ENCODE measurements at regions not wholly inside any gene's neighbourhood (a gene's known extent, or its start where the extent isn't known, plus 50 kb on each side); places are given as distances from the start of the nearest gene placed in this dataset.

- 92 to 93% methylated on average over 4 of the region's 4 CpGs for WGBS, 2 donors
- H3K4me3 ChIP-seq: no peak overlapping the region
- no peak overlapping the region for H3K27ac ChIP-seq
- H3K27me3 ChIP-seq: no peaks in the 10 kb centered on the region
- TF ChIP-seq, protein P1, sequence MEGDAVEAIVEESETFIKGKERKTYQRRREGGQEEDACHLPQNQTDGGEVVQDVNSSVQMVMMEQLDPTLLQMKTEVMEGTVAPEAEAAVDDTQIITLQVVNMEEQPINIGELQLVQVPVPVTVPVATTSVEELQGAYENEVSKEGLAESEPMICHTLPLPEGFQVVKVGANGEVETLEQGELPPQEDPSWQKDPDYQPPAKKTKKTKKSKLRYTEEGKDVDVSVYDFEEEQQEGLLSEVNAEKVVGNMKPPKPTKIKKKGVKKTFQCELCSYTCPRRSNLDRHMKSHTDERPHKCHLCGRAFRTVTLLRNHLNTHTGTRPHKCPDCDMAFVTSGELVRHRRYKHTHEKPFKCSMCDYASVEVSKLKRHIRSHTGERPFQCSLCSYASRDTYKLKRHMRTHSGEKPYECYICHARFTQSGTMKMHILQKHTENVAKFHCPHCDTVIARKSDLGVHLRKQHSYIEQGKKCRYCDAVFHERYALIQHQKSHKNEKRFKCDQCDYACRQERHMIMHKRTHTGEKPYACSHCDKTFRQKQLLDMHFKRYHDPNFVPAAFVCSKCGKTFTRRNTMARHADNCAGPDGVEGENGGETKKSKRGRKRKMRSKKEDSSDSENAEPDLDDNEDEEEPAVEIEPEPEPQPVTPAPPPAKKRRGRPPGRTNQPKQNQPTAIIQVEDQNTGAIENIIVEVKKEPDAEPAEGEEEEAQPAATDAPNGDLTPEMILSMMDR (IDR thresholded peaks at IDR 0.05): no peak
- TF ChIP-seq EP300 (IDR thresholded peaks at IDR 0.05) (no peak), POLR2AphosphoS5 (IDR thresholded peaks at IDR 0.05) (no peak), POLR2A (IDR thresholded peaks at IDR 0.05) (no peak)
- no peaks in the 10 kb centered on the region for H3K36me3 ChIP-seq
- DNase-seq (no peak), ATAC-seq (ENCODE audit: low FRiP score in 2 of 2) (no peak)
- no peaks in the 10 kb centered on the region for H3K4me1 ChIP-seq
- no peaks in the 10 kb centered on the region for H3K9me3 ChIP-seq
Observed at GRCh38 chr4:11166034-11166433, 262.7 kb downstream of the HS3ST1 start.

DNA sequence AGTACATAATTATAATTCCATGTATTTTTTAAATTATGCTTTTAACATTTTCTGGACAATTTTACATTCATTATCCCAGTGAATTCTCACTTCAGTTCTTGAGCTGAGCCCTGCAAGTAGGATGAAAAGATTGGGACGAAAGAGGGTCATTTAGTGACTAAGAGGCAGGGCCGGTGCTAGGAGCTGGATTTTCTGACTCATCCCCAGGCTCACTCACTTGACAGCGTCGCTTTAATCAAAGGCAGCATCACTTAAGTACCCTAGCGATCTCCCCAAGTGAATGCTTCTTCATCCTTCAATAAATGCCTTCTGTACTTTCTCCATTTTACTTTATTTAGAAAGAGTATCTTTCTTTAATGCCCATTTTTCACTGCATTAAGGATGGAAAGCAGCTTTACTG, 263.6 kb downstream of the HS3ST1 start:
- TF ChIP-seq, protein P1 (IDR thresholded peaks at IDR 0.05): no peak
- TF ChIP-seq EP300 (IDR thresholded peaks at IDR 0.05) (no peak), POLR2AphosphoS5 (IDR thresholded peaks at IDR 0.05) (no peak), POLR2A (IDR thresholded peaks at IDR 0.05) (no peak)
- no peak overlapping the region for H3K4me3 ChIP-seq
- no peaks in the 10 kb centered on the region for H3K4me1 ChIP-seq
- H3K27me3 ChIP-seq: no peaks in the 10 kb centered on the region
- ATAC-seq (ENCODE audit: low FRiP score in 2 of 2) (no peak), DNase-seq (no peak)
- no peaks in the 10 kb centered on the region for H3K36me3 ChIP-seq
- H3K27ac ChIP-seq: no peak overlapping the region
- WGBS, 2 donors: 85 to 86% methylated on average over 5 of the region's 5 CpGs
- H3K9me3 ChIP-seq: no peaks in the 10 kb centered on the region

DNA sequence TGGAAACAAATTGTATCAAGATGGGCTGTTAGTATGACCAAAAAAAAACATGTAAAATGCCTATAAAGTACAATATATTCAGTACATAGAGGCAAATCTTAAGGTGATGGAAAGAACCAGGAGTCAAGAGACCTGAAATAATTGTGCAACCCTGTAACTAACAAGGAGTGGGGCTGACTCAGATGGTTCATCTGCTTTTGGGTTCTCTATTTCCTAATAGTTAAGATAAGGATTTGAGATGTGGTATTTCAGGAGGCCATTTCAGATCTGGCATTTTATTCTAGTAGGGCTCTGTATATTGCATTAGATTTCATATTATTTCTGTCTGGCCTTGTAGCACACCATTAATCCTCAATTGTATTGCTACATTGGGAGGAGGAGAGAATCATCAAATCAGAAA, 268.4 kb downstream of the HS3ST1 start:
- TF ChIP-seq, protein P1 (IDR thresholded peaks at IDR 0.05): no peak
- TF ChIP-seq POLR2A (IDR thresholded peaks at IDR 0.05) (no peak), EP300 (IDR thresholded peaks at IDR 0.05) (no peak), POLR2AphosphoS5 (IDR thresholded peaks at IDR 0.05) (no peak)
- ATAC-seq (ENCODE audit: low FRiP score in 2 of 2): no peak
- H3K4me3 ChIP-seq: no peak overlapping the region

DNA sequence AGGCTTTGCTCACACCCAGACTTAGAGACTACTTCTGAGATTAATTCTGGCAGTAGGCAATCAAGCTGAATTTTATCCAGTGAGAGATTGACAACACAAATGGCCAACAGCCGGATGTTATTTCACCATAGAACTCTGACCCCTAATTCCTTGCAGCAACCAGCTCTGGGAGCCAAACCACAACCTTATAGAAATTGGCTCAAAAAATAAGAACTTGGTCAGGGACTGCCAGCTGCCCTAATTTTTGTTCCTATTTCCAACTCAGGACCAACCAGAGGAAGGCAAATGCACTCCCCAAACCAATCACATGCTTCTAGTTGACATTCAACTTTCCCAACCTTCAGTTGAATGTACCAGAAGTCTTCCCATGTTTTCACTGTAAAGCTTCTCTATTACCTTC, 269.7 kb downstream of the HS3ST1 start:
- 64 to 81% methylated on average over 1 of the region's 1 CpG for WGBS, 2 donors
- no peaks in the 10 kb centered on the region for H3K4me1 ChIP-seq
- DNase-seq (no peak), ATAC-seq (ENCODE audit: low FRiP score in 2 of 2) (no peak)
- H3K36me3 ChIP-seq: no peaks in the 10 kb centered on the region
- H3K4me3 ChIP-seq: no peak overlapping the region
- TF ChIP-seq, protein P1 (IDR thresholded peaks at IDR 0.05): no peak
- no peak for TF ChIP-seq EP300 (IDR thresholded peaks at IDR 0.05)
- TF ChIP-seq POLR2AphosphoS5 (IDR thresholded peaks at IDR 0.05): no peak
- no peak for TF ChIP-seq POLR2A (IDR thresholded peaks at IDR 0.05)
- H3K27me3 ChIP-seq: no peaks in the 10 kb centered on the region
- no peaks in the 10 kb centered on the region for H3K9me3 ChIP-seq
- H3K27ac ChIP-seq: no peak overlapping the region

More for the DNA sequence above, 268.4 kb downstream of the HS3ST1 start:
- Histone ChIP-seq H3K9me3 (no peaks in the 10 kb centered on the region), H3K27ac (no peak overlapping the region), H3K4me1 (no peaks in the 10 kb centered on the region), H3K27me3 (no peaks in the 10 kb centered on the region), H3K36me3 (no peaks in the 10 kb centered on the region)
- DNase-seq: no peak

DNA sequence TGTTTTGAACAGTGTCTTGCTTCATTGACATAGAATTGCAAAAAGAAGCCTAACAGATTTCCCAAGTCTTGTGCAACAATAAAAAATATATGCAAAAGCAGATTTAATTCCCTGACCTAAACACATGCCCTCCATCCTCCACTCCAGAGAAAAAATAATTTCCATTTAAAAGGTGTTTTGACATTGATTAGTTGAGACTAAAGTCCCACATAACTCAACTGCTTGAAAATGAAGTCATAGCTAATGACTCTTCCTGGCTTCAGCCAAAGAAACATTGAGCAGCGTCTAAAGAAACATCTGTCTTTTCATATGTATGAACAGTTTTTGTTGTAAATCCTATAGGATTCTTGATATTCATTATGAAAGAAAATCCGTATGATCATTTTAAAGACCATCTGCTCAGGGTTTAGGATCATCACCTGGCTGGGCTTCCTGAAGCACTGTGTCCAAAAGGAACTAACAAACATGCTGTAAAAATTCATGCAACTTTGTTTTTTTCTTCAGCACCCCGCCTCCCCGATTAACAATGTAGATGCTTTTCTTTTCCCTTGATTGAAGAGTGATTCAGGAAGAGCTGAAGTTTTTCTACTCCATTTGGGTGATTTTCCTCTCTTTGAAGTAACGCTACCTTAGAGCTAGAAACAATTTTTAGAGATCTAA, 273.4 kb downstream of the HS3ST1 start:
- TF ChIP-seq EP300 (IDR thresholded peaks at IDR 0.05) (no peak), POLR2AphosphoS5 (IDR thresholded peaks at IDR 0.05) (no peak), POLR2A (IDR thresholded peaks at IDR 0.05) (no peak)
- TF ChIP-seq, protein P1 (IDR thresholded peaks at IDR 0.05): no peak
- no peak overlapping the region for H3K27ac ChIP-seq
- no peaks in the 10 kb centered on the region for H3K9me3 ChIP-seq
- DNase-seq: no peak
- no peaks in the 10 kb centered on the region for H3K27me3 ChIP-seq
- H3K4me1 ChIP-seq: no peaks in the 10 kb centered on the region
- WGBS, 2 donors: 73 to 76% methylated on average over 5 of the region's 5 CpGs
- H3K36me3 ChIP-seq: no peaks in the 10 kb centered on the region
- no peak for ATAC-seq (ENCODE audit: low FRiP score in 2 of 2)
- H3K4me3 ChIP-seq: no peak overlapping the region

All from upper lobe of left lung (tissue), 6 donors.